Fibroblast of lung (primary cell): ENCODE measurements at regions not wholly inside any gene's neighbourhood (a gene's known extent, or its start where the extent isn't known, plus 50 kb on each side); places are given as distances from the start of the nearest gene placed in this dataset.

Experiments
- DNase-seq, 2 donors: peaks; one replicate each; pipeline versions ENCODE4 v3.0.0 to v3.0.0-alpha.2; 2010; ENCODE audit warnings: low read depth in 2 of 2
- H2AFZ ChIP-seq: 2 replicates; pipeline ENCODE4 v1.5.1; 2012; ENCODE audit warnings: low read length, control low read depth, inconsistent platforms
- H3K27ac ChIP-seq: 2 replicates; pipeline ENCODE4 v1.5.1; 2011; ENCODE audit warnings: low read length, control low read depth; ENCODE audit not compliant: insufficient read depth
- H3K27me3 ChIP-seq: 2 replicates; pipeline ENCODE4 v1.5.1; 2011; ENCODE audit warnings: mild to moderate bottlenecking, low read length; ENCODE audit not compliant: control insufficient read depth, insufficient read depth
- H3K36me3 ChIP-seq: 2 replicates; pipeline ENCODE4 v1.5.1; 2011; ENCODE audit warnings: low read length; ENCODE audit not compliant: control insufficient read depth, insufficient read depth
- H3K4me1 ChIP-seq: 2 replicates; pipeline ENCODE4 v1.5.1; 2011; ENCODE audit warnings: low read length; ENCODE audit not compliant: control insufficient read depth, insufficient read depth; ENCODE audit errors: extremely low read depth
- H3K4me2 ChIP-seq: 2 replicates; pipeline ENCODE4 v1.5.1; 2011; ENCODE audit warnings: low read length, control low read depth; ENCODE audit not compliant: insufficient read depth; ENCODE audit errors: extremely low read depth
- H3K4me3 ChIP-seq, 4 experiments: fragments of 200-600 bp in 1 of 4; sonication (generic) in 1 of 4; replicated peaks in 1 of 4; 2 replicates each; pipeline ENCODE4 v1.5.1; 2011 to 2016; ENCODE audit warnings: low read length in 4 of 4, low read depth in 3 of 4, mild to moderate bottlenecking in 3 of 4, control low read depth in 2 of 4, inconsistent platforms in 1 of 4, mixed read lengths in 1 of 4; ENCODE audit not compliant: insufficient read depth in 1 of 4; ENCODE audit errors: control extremely low read depth in 1 of 4
- H3K79me2 ChIP-seq: 2 replicates; pipeline ENCODE4 v1.5.1; 2012; ENCODE audit warnings: mild to moderate bottlenecking, low read length, inconsistent platforms; ENCODE audit not compliant: control insufficient read depth, insufficient read depth
- H3K9ac ChIP-seq: 2 replicates; pipeline ENCODE4 v1.5.1; 2011; ENCODE audit warnings: mild to moderate bottlenecking, low read length, control low read depth; ENCODE audit not compliant: insufficient read depth
- H3K9me3 ChIP-seq: 2 replicates; pipeline ENCODE4 v1.5.1; 2012; ENCODE audit warnings: low read depth, low read length; ENCODE audit not compliant: control insufficient read depth, insufficient read depth
- H4K20me1 ChIP-seq: 2 replicates; pipeline ENCODE4 v1.5.1; 2011; ENCODE audit warnings: low read length; ENCODE audit not compliant: control insufficient read depth, insufficient read depth; ENCODE audit errors: extremely low read depth
- EZH2 ChIP-seq: IDR thresholded peaks from 2 replicates; pipeline ENCODE4 v1.5.1; 2012; ENCODE audit warnings: low read length, control low read depth, mild to moderate bottlenecking; ENCODE audit errors: missing control alignments
- TF ChIP-seq, protein P1 (sequence below), 2 donors: IDR thresholded peaks in 1 of 2; conservative IDR thresholded peaks in 1 of 2; 1 replicate in 1 of 2; 2 replicates in 1 of 2; pipeline ENCODE4 v1.5.1; 2011 to 2012; ENCODE audit warnings: low read length in 2 of 2, control low read depth in 1 of 2, inconsistent platforms in 1 of 2, low read depth in 1 of 2, mild to moderate bottlenecking in 1 of 2

DNA sequence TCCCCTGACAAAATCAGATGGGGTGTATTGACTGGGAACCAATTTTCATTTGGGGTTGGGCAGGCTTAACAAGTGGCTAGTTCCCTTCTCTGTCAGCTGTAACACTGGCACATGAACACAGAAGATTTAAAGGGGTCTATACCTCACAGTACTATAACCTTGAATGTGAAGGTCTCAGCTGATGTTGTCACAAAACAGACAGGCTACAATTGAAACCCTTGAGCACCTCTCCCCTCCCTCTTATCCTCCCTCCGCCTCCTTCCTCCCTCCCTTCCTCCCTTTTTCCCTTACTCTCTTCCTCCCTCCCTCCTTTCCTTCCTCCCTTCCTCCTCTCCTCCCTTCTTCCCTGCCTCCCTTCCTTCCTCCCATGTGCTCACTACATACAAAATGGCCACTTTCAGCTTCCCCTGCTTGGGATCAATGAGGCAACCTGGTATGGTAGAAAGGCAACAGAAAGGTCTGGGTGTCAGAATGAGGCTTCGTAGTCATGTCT lies 262.4 kb downstream of the TTC6 start:
- no peak overlapping the region for H3K27ac ChIP-seq
- no peaks in the 10 kb centered on the region for H3K9me3 ChIP-seq
- H4K20me1 ChIP-seq: no peaks in the 10 kb centered on the region
- TF ChIP-seq EZH2: no peak
- TF ChIP-seq, protein P1, sequence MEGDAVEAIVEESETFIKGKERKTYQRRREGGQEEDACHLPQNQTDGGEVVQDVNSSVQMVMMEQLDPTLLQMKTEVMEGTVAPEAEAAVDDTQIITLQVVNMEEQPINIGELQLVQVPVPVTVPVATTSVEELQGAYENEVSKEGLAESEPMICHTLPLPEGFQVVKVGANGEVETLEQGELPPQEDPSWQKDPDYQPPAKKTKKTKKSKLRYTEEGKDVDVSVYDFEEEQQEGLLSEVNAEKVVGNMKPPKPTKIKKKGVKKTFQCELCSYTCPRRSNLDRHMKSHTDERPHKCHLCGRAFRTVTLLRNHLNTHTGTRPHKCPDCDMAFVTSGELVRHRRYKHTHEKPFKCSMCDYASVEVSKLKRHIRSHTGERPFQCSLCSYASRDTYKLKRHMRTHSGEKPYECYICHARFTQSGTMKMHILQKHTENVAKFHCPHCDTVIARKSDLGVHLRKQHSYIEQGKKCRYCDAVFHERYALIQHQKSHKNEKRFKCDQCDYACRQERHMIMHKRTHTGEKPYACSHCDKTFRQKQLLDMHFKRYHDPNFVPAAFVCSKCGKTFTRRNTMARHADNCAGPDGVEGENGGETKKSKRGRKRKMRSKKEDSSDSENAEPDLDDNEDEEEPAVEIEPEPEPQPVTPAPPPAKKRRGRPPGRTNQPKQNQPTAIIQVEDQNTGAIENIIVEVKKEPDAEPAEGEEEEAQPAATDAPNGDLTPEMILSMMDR (conservative IDR thresholded peaks at IDR 0.05 in 1 of 2, IDR thresholded peaks at IDR 0.05 in 1 of 2; ENCODE audit: low read depth in 1 of 2, low read length in 2 of 2): no peak
- no peaks in the 10 kb centered on the region for H3K4me1 ChIP-seq
- no peak overlapping the region for H3K4me2 ChIP-seq
- H3K27me3 ChIP-seq: no peaks in the 10 kb centered on the region
- H3K4me3 ChIP-seq: no peak overlapping the region
- H3K36me3 ChIP-seq: no peaks in the 10 kb centered on the region
- no peak overlapping the region for H2AFZ ChIP-seq
- DNase-seq: no peak
- H3K79me2 ChIP-seq: no peaks in the 10 kb centered on the region
- no peak overlapping the region for H3K9ac ChIP-seq

DNA sequence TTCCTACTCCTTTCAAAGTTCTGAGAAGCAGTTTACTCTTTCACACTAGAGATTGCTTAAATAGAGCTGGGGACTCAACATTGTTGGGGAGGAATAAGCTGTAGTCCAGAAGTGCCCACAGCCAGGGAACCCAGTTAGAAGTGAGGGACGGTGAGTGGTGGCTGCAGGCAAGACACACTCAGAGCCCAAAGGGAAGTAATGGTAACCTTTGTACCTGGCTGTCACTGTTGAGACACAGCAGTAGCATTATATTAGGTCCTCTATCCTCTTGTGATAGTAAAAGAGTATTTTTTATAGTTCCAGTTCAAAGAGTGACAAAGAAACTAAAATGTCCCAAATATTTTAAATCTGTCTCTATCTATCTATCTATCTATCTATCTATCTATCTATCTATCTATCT lies 263.3 kb downstream of the TTC6 start:
- no peak for TF ChIP-seq EZH2
- TF ChIP-seq, protein P1 (conservative IDR thresholded peaks at IDR 0.05 in 1 of 2, IDR thresholded peaks at IDR 0.05 in 1 of 2; ENCODE audit: low read depth in 1 of 2, low read length in 2 of 2): no peak
- DNase-seq: no peak
- Histone ChIP-seq H3K9ac (no peak overlapping the region), H3K4me1 (no peaks in the 10 kb centered on the region), H3K79me2 (no peaks in the 10 kb centered on the region), H3K27me3 (no peaks in the 10 kb centered on the region), H3K27ac (no peak overlapping the region), H3K9me3 (no peaks in the 10 kb centered on the region), H3K36me3 (no peaks in the 10 kb centered on the region), H2AFZ (no peak overlapping the region), H4K20me1 (no peaks in the 10 kb centered on the region), H3K4me3 (no peak overlapping the region), H3K4me2 (no peak overlapping the region)

DNA sequence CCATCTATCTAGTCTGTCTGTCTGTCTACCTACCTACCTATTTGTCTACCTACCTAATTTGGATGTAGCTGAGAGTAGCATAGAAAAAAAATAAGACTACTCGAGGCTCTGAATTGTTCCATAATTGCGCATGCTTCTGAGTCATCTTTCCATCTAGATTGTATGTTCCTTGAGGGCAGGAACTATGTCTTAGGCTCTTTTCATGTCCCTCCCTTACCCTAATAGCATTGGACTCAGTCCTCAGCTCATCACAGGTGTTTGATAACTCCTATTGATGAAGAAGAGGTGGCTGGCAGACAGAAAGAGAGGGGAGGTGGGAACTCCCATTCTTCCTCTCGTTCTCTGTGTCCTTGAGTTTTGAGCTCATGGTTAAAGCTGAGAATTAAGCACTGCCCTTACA lies 263.7 kb downstream of the TTC6 start:
- Histone ChIP-seq H3K4me1 (no peaks in the 10 kb centered on the region), H3K9me3 (no peaks in the 10 kb centered on the region), H3K9ac (no peak overlapping the region), H3K27ac (no peak overlapping the region), H3K4me2 (no peak overlapping the region), H4K20me1 (no peaks in the 10 kb centered on the region), H2AFZ (no peak overlapping the region), H3K79me2 (no peaks in the 10 kb centered on the region), H3K4me3 (no peak overlapping the region), H3K36me3 (no peaks in the 10 kb centered on the region), H3K27me3 (no peaks in the 10 kb centered on the region)
- TF ChIP-seq, protein P1 (conservative IDR thresholded peaks at IDR 0.05 in 1 of 2, IDR thresholded peaks at IDR 0.05 in 1 of 2; ENCODE audit: low read depth in 1 of 2, low read length in 2 of 2): no peak
- TF ChIP-seq EZH2: no peak
- DNase-seq: no peak
